Posterior vena cava (tissue), 2 donors: ENCODE measurements at regions not wholly inside any gene's neighbourhood (a gene's known extent, or its start where the extent isn't known, plus 50 kb on each side); places are given as distances from the start of the nearest gene placed in this dataset.

Experiments
- DNase-seq: peaks from one replicate; pipeline ENCODE4 v3.0.0-alpha.2; 2020; ENCODE audit warnings: low spot score
- intact Hi-C, 2 donors: fragments of 100-400 bp; cut with DNase I; formaldehyde crosslinking; loops; one replicate each; pipeline versions ENCODE4 v1.14.1 to v1.14.2; 2022 to 2023
- donor health status: DM: yes; HTN: yes; CAD: no.
- donor health status: DM: yes; HTN: yes; CAD: no.

DNA sequence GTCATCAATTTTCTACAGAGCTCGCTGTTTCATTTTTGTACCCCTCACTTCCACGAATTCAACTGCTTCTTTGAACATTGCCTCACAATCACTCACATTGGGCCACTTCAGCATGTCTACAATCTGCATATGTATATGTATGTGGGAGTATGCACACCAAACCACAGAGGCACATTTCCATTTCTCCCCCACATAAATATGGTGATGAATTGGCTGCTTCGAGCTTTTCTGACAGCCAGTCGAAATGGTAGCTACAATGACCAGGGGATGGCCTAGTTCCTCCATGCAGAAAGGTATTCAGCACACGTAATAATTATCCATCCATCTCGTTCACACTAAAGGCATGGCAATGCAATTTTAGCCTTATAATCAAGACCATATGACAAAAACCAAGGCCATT lies 229.6 kb upstream of the ESRRG start:
- DNase-seq: no peak
- intact Hi-C loops: no loop called here

DNA sequence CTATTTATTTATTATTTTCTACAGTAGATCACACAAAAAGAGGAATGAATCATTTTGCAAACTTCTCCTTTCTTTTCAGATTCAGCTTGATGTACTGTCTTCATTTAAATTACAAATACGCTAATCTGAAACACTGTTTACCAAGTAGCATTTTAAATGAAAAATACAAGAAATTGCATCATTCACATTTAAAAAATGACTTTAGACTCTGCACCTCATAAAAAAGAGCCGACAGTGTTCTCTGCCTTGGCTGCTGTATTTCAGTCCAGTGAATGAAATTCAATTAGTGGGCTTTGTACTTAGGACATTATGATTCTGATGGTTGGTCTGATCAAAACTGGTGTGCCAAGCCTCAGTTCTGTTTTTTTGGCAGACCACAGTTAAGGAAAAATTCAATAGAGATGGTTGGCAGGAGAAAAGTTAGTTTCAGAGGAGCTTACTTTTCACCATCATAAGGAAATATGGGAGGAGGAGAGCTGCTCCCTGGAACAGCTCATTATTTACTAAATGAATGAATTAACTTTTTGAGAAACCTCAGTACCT lies 222.4 kb upstream of the ESRRG start:
- intact Hi-C loops: no loop called here
- no peak for DNase-seq

DNA sequence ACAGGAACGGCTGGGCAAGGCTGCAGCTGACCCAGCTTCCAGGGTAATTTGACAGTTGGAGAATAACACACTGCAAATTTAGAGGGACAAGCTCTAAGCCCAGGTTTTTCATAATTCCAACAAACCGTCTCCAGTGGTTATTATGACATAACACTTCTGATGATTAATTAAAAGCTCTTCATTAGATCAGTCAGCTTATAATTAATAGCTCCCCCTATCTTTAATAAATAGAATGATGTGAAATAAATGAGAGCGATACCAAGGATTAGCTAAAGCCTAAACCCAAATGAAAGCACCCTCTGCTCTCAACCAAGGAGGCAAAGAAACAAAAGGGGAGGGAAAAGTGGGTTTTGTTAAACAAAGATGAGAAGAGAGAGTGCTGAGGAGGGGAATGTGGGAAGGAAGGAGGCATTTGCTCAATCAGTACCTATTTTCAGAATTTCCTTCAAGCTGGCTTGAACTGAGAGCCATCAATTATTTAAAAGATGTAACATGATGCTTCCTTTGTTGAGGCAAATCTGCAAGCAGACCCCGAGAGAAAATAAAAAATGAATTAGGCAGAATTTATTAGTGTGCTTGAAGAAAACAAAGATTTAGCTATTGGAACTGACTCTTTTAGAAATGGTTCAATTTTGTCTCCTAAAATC lies 221.8 kb upstream of the ESRRG start:
- no peak for DNase-seq
- intact Hi-C loops: no loop called here

DNA sequence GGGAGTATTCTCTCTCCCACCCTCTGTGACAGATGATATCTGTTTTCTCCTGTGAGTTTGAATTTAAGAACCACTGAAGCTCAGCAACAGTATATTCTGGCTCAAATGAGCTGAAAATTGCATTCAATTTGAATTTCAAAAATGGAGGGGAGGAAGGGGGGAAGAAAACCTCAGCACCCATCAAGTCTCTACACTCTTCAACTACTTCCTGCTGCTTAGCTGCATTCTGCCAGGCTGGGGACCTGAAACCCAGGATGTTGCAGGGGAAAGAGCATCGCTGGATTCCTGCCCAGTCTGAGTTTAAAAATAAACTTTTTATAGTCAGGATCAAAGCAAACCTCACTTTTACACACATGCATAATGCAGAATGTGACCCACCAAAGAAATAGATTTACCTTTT lies 214.3 kb upstream of the ESRRG start:
- intact Hi-C loops: no loop called here
- DNase-seq: no peak

DNA sequence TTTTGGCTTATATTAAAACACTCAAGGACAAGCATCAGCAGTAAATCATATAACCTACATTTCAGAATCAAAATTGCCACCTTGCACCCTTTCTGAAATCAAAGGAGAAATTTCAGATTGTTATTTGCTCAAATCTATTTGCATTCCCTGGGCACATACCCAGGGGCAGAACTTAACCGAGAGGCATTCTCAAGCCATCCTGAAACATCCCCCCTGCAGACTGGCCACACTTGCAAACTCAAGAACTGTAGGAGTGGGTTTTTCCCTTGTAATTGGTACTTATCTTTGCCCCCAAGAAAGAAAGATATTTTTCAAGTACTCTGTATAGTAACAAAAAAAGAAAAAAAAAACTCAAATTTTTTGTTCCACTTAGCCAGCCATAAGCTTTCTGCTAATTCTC lies 213.6 kb upstream of the ESRRG start:
- DNase-seq: no peak
- intact Hi-C loops: no loop called here

DNA sequence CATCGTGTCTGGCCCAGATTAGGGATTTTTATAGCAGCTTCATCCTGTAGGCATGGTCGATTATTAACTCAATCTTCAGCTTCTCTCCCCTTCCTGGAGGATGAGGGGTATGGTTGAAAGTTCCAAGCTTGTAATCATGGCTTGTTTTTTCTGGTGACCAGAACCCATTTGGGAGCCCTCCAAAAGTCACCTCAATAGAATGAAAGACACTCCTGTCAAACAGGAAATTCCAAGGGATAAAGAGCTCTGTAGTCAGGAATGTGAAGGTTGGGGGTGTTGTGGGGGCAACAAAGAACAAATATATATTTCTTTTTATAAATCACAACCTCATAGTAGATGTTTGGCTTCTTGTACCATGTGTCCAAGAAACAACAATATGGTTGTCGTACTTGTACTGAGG lies 212.7 kb upstream of the ESRRG start:
- no peak for DNase-seq
- intact Hi-C loops: no loop called here

DNA sequence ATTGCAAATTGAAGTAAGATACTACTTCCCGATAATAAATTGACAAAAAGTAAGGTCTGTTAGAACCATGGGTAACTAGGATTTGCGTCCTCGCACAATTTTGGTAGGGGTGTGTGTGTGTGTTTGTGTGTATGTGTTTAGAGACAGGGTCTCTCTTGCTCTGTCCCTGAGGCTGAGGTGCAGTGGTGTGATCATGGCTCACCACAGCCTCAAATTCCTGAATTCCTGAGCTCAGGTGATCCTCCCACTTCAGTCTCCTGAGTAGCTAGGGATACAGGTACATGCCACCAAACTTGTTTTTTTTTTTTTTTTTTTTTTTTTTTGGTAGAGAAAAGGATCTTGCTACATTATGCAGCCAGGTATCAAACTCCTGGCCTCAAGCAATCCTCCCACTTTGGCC lies 209.2 kb upstream of the ESRRG start:
- intact Hi-C loops: no loop called here

DNA sequence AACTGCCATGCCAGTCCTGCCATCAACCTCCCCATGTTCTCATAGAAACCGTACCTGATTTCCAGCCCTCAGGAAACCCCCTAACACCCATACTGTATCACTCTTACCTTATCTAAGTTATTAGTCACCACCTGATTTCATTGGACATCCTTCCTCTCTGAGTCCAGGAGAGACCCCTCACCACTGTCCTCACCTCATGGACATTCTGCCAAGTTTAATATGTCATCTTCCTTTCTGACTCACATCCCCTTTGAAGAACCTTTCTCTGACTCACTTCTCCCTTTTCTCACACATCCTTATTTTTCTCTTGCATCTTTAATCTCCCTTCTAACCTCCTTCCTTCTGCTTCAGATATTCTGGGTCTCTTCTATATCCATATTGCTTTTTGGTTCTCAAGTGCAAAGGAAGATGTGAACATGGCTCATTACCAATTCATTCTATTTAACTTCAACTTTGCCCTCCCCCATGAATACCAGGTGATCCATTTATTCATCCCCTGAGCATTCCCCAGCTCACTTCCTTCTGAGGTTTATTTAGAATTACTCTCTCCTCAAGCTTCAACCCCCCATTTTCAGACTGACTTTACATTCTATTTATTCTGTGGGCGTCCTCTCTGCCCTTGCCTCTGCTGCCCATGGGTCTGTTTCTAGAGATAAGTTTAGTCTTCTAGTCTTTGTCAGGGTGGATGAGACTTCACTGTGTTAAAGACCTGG lies 206.8 kb upstream of the ESRRG start:
- intact Hi-C loops: no loop called here
- no peak for DNase-seq

More for the DNA sequence above, 209.2 kb upstream of the ESRRG start:
- DNase-seq: no peak

DNA sequence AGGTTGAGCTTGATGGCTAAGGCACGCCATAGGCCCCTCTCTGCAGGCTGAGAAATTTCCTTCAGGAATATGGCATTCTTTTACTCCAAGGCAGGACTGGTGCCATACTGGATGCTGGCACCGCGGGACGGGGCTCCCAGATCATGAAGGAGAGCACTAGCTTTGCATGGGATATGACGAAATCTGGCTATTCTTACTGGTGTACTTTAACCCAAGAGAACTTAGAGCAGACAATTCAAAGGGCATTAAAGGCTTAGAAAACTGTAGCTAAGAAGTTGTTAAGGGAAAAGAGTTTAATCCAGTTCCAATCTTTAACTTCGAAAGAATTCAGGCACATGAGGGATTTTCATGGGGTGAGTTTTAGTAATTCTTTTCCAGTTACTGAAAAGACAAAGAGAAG lies 204.4 kb upstream of the ESRRG start:
- intact Hi-C loops: no loop called here

DNA sequence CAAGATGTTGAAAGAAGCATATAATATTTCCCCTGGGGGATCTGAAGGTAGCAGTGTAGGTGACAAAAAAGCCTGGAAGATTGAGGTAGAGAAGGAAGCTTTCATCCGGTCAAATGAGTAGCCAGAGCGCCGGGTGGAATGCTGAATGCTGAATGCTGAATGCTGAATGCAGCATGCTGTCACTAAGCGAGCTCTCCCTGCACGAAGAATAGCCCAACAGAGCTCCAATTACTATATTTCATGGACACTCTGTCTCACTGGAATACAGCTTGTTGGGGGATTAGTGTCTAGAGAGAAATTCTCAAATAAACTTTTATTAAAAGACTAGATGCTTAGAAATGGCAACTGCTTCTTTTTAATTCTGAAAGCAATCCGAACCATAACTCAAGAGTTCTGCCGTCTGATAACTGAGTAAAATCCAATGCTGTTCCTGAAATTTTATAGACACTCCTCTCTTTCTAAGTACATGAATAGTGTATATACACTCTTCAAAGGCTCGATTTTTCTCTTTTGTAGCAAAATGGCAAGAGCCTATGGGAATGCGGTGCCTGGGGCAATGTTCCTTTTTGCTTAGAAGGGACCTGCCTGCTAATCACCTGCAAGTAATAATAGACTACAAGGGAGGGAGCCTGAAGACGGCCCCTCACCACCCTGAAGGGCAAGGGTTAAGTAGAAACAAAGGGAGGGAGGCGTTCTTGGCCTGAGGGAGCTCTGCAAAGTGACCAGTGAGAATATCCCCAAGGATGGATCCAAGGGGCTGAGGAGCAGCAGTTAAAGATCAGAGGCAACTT lies 203.7 kb upstream of the ESRRG start:
- no peak for DNase-seq
- intact Hi-C loops: no loop called here

More for the DNA sequence above, 204.4 kb upstream of the ESRRG start:
- no peak for DNase-seq

DNA sequence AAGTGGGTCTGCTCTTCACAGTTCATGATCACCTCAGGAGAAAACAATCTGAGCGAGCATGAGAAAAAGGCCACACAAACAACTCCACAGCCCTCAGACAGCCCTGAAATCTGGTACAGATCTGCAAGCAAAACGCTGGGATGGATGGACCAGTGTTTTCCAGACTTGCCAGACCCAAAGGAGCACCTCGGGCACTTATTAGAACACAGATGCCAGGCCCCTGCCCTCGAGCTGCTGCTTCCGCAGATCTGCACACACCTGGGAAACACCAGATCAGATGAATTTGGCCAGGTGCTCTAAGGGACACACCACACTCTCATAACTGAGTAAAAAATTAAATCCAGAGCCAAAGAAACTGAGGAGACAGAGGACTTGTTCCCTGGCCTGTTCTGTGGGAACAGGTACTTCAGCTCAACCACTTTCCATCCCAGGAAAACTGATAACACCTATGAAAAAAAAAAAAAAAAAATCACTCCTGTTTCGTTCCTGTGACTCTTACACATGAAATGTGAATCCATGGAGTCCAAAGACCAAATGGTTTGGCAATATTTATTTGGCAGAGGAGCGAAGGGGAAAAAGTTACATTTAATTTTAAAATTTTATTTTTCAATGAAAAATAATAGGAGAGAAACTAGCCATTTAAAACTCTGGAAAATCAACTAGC lies 202.9 kb upstream of the ESRRG start:
- intact Hi-C loops: no loop called here
- DNase-seq: no peak

DNA sequence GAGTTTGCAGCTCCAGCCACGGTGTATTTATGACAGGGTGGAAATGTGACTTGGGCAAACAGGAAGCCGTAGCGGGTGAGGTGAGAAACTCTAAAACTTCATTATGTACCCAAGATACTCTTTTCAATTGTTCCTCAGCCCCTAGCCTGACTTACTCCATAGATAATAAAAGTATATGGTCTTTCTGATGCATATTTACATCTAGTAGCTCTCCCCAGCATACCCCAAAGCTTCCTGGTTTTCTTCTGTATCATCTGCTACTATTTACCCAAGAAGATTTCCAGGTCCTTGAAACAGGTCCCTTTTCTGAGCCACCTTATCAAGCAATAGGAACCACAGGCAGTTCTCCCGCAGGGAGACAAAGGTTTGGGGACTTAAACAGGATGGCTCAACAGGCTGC lies 201.5 kb upstream of the ESRRG start:
- intact Hi-C loops: no loop called here
- no peak for DNase-seq

DNA sequence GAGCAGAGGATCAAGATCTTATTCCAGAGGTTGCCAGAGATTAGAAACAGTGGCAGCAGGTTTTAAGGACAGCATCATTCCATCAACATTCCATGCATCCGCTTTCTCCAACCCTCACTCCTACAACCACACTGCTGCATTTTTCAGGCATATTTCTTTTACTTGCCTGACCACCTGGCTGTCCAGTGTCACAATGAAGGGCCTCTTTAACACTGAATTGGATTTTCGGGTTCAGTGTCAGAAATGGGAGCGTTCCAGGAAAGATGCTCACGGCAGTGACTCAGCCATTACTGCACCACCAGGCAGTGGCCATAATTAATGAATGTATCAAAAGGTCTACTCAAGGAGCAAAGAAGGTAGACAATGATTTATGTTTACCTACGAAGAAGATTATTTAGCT lies 200.4 kb upstream of the ESRRG start:
- no peak for DNase-seq

DNA sequence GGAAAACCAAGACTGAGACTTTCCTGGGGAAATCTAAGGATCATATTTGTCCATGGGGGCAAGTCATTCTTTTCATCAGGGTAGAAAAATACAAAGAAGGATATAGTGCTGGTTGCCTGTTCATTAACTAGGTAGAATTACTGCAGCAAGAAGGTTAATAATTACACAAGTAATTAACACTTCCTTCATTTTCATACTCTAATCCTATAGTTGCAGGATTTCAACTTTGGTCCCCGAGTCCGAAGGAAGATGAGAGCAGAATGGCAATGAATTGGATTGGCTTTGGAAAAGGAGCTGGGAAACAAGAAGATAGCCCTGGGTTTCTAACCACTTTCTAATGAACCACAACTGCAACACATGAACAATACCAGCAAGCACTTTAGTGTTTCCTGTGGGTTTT lies 199.2 kb upstream of the ESRRG start:
- no peak for DNase-seq
- intact Hi-C loops: no loop called here

More for the DNA sequence above, 200.4 kb upstream of the ESRRG start:
- intact Hi-C loops: no loop called here

DNA sequence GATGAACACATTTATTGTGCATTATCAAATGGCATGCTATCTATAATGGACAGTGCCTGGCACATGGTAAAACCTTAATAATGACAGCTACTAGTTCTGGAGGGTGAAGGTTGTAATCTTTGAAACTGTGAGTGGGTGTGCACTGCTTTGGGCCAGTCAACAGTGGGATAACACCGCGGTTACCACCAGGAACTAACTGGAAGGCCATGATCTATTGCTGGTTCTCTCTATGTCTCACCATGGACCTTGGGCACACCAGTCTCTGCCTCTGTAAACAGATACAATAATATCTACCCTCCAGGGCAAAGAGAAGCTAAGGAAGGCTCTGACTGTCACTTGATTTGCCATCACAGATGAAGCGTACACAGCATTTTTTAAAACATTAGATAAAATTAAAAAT lies 198.6 kb upstream of the ESRRG start:
- intact Hi-C loops: no loop called here
- DNase-seq: no peak

DNA sequence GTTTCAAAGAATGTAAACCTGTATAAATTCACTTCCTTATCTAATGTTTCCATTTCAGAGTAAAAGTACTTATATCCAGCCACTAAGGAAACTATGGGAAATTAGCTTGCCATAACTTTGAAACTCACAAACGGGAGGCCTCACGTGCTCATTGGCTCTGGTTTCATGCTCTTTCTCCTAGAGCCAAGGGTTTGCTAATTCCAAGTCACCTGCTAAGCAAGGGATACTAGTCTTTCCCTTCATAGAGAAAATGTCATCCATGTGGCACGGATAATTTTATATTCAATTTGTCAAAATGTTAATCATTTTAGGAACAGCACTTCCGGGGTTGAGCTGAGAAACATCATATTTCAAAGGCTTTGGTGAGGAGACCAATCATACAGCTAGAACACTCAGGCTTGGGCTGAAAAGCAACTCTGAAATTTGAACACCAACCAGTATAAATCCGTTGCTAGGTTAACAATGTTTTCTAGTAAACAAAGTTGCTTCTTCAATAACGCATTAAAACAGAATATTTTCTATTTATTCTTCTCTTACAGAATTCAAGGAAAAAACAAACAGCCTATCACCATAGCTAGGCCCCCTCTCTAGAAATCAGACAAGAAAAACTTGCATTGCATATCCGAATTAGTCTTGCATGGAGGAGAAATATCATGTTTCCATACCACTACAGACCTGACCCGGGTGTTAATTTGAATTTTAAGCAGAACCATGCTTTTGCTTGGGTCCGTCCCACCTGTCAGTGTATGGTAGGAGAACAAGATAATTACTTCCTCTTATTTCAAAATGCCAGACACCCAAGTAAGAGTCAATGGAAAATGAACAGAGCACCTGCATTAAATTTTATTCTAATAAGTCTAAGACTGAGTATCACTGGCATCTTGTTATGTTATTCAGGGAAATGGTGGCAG lies 196.1 kb upstream of the ESRRG start:
- DNase-seq: no peak
- intact Hi-C loops: no loop called here

DNA sequence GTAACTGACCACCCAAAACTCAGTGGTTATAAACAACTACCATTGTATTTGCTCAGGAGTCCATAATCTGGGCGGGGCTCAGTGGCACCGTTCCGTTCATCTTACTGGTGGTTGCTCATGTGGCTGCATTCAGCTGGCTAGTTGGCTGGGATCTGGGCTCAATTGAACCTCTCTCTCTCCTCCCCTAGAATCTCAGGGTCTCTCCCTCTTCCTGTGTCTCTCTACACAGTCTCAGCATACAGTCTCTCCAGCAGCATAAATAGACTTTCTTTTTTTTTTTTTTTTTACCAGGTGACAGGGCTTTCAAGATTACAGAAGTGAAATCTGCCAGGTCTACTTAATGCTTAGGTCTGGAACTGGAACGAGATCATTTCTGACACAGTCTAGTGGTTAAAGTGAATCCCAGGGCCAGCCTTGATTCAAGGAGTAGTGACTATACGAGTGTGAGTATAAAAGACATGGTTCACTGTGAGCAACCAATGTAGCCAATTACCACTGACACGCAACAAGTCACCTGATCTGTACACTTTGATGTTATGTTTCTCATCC lies 193.7 kb upstream of the ESRRG start:
- intact Hi-C loops: no loop called here
- no peak for DNase-seq

DNA sequence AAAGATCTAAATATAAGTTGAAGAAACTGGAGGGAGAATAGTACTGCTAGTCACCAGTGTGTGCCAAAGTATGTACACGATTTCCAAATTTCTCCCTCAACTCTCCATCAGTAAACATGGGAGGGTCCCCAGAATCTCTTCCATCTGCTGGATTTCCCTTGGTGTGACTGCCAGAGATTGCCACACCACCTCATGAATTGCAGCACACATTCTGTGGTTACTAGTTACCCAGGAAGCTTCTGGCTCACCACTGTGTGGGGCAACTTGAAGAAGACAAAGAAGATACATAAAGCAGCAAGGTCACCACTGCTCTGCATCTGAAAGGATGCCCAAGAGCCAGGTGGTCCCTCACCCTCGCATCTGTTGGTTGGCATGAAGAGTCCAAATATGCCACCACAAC lies 191.7 kb upstream of the ESRRG start:
- intact Hi-C loops: no loop called here
- no peak for DNase-seq

DNA sequence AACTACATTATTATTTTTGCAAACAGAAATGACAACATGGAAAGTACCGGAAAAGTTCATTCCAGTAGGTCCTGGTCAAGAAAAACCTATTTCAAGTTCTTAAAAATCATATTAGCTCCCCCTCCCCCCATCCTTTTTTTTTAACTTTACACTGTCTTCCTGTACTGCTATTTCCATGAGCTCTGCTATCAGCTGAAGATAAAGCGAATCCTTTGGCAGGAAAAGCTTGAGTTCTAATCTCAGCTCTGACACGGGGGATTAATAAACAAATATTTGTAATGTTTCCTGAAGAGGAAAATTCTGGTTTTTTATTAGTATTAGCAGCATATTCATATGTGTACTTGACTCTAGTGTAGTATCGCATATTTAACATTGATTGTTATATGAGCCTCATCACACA lies 190.7 kb upstream of the ESRRG start:
- intact Hi-C loops: no loop called here
- no peak for DNase-seq
